Sigmoid colon (tissue), 4 donors: ENCODE measurements at regions not wholly inside any gene's neighbourhood (a gene's known extent, or its start where the extent isn't known, plus 50 kb on each side); places are given as distances from the start of the nearest gene placed in this dataset.

Experiments
- EP300 ChIP-seq, 4 donors: sonication (generic); formaldehyde crosslinking; IDR thresholded peaks; one replicate each; pipeline ENCODE4 v1.6.1; 2017; ENCODE audit warnings: antibody characterized with exemption in 4 of 4
- POLR2AphosphoS5 ChIP-seq, 4 donors: sonication (generic); formaldehyde crosslinking; IDR thresholded peaks; one replicate each; pipeline ENCODE4 v1.6.1; 2017; ENCODE audit warnings: antibody characterized with exemption in 4 of 4
- TF ChIP-seq, protein P1 (sequence below), 4 experiments: fragments of 450-650 bp in 3 of 4; fragments of 200-600 bp in 1 of 4; IDR thresholded peaks; one replicate each; pipeline ENCODE4 v1.5.1; 2016 to 2019; ENCODE audit warnings: antibody characterized with exemption in 4 of 4, mild to moderate bottlenecking in 3 of 4, moderate library complexity in 2 of 4

DNA sequence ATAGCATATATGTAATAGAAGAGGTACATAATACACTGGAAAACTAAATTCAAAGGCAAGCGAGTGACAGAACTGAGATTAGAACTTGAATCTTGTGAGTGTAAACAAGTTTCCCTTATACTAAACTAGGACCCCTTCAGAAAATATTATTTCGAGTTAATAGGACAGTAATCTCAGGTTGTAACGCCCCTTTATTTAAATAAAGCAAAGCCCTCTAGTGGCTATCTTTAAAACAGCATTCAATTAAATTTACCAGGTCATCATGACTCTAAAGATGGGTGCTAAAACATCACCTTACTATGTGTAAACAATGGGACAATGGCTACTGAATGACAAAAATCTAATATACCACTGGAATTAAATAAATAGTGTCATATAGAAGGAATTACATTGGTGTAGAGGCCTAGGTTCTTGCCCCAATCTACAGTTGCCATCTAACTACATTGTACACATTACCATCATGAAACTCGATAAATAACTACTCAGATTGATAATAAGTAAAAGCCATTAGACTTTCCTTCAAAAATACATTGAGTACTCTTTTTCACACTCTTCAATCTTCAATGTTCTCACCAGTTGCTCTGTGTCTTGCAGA, 255.4 kb upstream of the IRAK1BP1 start:
- TF ChIP-seq, protein P1, sequence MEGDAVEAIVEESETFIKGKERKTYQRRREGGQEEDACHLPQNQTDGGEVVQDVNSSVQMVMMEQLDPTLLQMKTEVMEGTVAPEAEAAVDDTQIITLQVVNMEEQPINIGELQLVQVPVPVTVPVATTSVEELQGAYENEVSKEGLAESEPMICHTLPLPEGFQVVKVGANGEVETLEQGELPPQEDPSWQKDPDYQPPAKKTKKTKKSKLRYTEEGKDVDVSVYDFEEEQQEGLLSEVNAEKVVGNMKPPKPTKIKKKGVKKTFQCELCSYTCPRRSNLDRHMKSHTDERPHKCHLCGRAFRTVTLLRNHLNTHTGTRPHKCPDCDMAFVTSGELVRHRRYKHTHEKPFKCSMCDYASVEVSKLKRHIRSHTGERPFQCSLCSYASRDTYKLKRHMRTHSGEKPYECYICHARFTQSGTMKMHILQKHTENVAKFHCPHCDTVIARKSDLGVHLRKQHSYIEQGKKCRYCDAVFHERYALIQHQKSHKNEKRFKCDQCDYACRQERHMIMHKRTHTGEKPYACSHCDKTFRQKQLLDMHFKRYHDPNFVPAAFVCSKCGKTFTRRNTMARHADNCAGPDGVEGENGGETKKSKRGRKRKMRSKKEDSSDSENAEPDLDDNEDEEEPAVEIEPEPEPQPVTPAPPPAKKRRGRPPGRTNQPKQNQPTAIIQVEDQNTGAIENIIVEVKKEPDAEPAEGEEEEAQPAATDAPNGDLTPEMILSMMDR (IDR thresholded peaks at IDR 0.05), result peak in 1 of 4 experiments; percentile 36
- TF ChIP-seq POLR2AphosphoS5 (IDR thresholded peaks at IDR 0.05) (no peak), EP300 (IDR thresholded peaks at IDR 0.05) (no peak)
